Prostate gland (tissue), 2 donors: ENCODE measurements at regions not wholly inside any gene's neighbourhood (a gene's known extent, or its start where the extent isn't known, plus 50 kb on each side); places are given as distances from the start of the nearest gene placed in this dataset.

Experiments used
- POLR2A ChIP-seq: fragments of 450-650 bp; IDR thresholded peaks from one replicate; pipeline ENCODE4 v1.6.1; 2016; ENCODE audit warnings: antibody characterized with exemption, mild to moderate bottlenecking
- TF ChIP-seq, protein P1 (sequence below), 4 experiments: fragments of 200-600 bp in 2 of 4; fragments of 450-650 bp in 2 of 4; sonication (generic) in 2 of 4; IDR thresholded peaks; 1 replicate in 3 of 4; 2 replicates in 1 of 4; pipeline ENCODE4 v1.5.1; 2016 to 2019; ENCODE audit warnings: antibody characterized with exemption in 4 of 4, mild to moderate bottlenecking in 2 of 4, moderate library complexity in 2 of 4

DNA sequence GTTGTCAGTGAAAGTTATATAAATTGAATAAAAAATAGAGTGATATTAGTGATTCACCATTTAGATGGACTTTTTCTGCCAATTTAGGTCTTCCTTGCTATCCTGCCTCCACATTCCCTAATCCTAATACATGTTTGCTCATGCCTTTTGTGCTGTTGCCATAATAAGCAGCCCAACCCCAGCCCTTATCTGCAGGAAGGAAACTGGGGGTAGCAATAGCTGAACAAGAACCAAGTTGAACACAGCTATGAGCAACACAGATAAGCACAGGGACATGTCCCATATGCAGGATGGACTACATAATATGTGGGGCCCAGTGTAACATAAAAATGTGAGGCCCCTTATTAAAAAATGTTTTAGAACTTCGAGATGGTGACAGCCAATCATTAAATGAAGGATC is 91.2 kb upstream of the AHR start:
- TF ChIP-seq, protein P1, sequence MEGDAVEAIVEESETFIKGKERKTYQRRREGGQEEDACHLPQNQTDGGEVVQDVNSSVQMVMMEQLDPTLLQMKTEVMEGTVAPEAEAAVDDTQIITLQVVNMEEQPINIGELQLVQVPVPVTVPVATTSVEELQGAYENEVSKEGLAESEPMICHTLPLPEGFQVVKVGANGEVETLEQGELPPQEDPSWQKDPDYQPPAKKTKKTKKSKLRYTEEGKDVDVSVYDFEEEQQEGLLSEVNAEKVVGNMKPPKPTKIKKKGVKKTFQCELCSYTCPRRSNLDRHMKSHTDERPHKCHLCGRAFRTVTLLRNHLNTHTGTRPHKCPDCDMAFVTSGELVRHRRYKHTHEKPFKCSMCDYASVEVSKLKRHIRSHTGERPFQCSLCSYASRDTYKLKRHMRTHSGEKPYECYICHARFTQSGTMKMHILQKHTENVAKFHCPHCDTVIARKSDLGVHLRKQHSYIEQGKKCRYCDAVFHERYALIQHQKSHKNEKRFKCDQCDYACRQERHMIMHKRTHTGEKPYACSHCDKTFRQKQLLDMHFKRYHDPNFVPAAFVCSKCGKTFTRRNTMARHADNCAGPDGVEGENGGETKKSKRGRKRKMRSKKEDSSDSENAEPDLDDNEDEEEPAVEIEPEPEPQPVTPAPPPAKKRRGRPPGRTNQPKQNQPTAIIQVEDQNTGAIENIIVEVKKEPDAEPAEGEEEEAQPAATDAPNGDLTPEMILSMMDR (IDR thresholded peaks at IDR 0.05) = no peak
- TF ChIP-seq POLR2A = no peak
